ENCODE measurements at regions not wholly inside any gene's neighbourhood (a gene's known extent, or its start where the extent isn't known, plus 50 kb on each side); places are given as distances from the start of the nearest gene placed in this dataset.

- no peak for DNase-seq (ENCODE audit: low read depth, low spot score)
- CTCF ChIA-PET: no interaction called here
- Histone ChIP-seq H2AFZ (ENCODE audit: low read depth, low read length) (no peak overlapping the region), H3K79me2 (ENCODE audit: control insufficient read depth, insufficient read depth, low read length) (no peaks in the 10 kb centered on the region), H3K4me2 (ENCODE audit: insufficient read depth, low read length) (no peak overlapping the region), H3K9me1 (replicated peaks; ENCODE audit: control insufficient read depth, extremely low read depth, insufficient read depth, low read length) (no peaks in the 10 kb centered on the region), H3K9ac (replicated peaks; ENCODE audit: extremely low read depth, insufficient read depth, low read length) (no peak overlapping the region), H3K4me1 (ENCODE audit: control insufficient read depth, extremely low read depth, insufficient read depth, low read length) (no peaks in the 10 kb centered on the region), H3K36me3 (ENCODE audit: control insufficient read depth in 2 of 2, extremely low read depth in 1 of 2, insufficient read depth in 2 of 2, low read length in 2 of 2) (no peaks in the 10 kb centered on the region), H3K9me3 (replicated peaks; ENCODE audit: control insufficient read depth, insufficient read depth, low read length) (no peaks in the 10 kb centered on the region), H3K27ac (ENCODE audit: insufficient read depth, low read depth, low read length) (no peak overlapping the region), H3K27me3 (ENCODE audit: control insufficient read depth in 2 of 2, insufficient read depth in 2 of 2, low read length in 2 of 2) (no peaks in the 10 kb centered on the region), H3K4me3 (replicated peaks in 1 of 3; ENCODE audit: insufficient read depth in 1 of 3, low read depth in 1 of 3, low read length in 3 of 3) (no peak overlapping the region), H4K20me1 (replicated peaks; ENCODE audit: control insufficient read depth, extremely low read depth, insufficient read depth, low read length) (no peaks in the 10 kb centered on the region)
- POLR2A ChIA-PET: no interaction called here
- no peak for FAIRE-seq
- no TSS peak for BruUV-seq (replicated peaks)
- intact Hi-C loops (cut with micrococcal nuclease) (no loop called here), dilution Hi-C loops (cut with MboI; ENCODE audit: extremely low pct_ligation_motif_present, low sequenced_read_pairs) (no loop called here)
- TF ChIP-seq MYC (IDR thresholded peaks at IDR 0.05; ENCODE audit: low read depth, low read length) (no peak), JUN (IDR thresholded peaks at IDR 0.05; ENCODE audit: borderline replicate concordance, insufficient read depth, insufficient read length, low read depth) (no peak), EZH2 (IDR thresholded peaks at IDR 0.05; ENCODE audit: borderline replicate concordance, low read depth, low read length, severe bottlenecking) (no peak), FOS (IDR thresholded peaks at IDR 0.05; ENCODE audit: borderline replicate concordance, insufficient read depth, low read length) (no peak), POLR2A (IDR thresholded peaks at IDR 0.05; ENCODE audit: low read depth, low read length) (no peak), GATA2 (IDR thresholded peaks at IDR 0.05; ENCODE audit: insufficient read depth, insufficient read length, low read depth, low read length) (no peak)
Measured at GRCh38 chr5:169417676-169418075, 116.7 kb upstream of the SLIT3 start.

- ChIA-PET POLR2A (no interaction called here), CTCF (no interaction called here)
- DNase-seq (ENCODE audit: low read depth, low spot score): no peak
- Histone ChIP-seq H3K4me3 (replicated peaks in 1 of 3; ENCODE audit: insufficient read depth in 1 of 3, low read depth in 1 of 3, low read length in 3 of 3) (no peak overlapping the region), H3K79me2 (ENCODE audit: control insufficient read depth, insufficient read depth, low read length) (no peaks in the 10 kb centered on the region), H3K27me3 (ENCODE audit: control insufficient read depth in 2 of 2, insufficient read depth in 2 of 2, low read length in 2 of 2) (no peaks in the 10 kb centered on the region), H3K27ac (ENCODE audit: insufficient read depth, low read depth, low read length) (no peak overlapping the region), H3K36me3 (ENCODE audit: control insufficient read depth in 2 of 2, extremely low read depth in 1 of 2, insufficient read depth in 2 of 2, low read length in 2 of 2) (no peaks in the 10 kb centered on the region), H2AFZ (ENCODE audit: low read depth, low read length) (no peak overlapping the region), H3K9me1 (replicated peaks; ENCODE audit: control insufficient read depth, extremely low read depth, insufficient read depth, low read length) (no peaks in the 10 kb centered on the region), H3K4me2 (ENCODE audit: insufficient read depth, low read length) (no peak overlapping the region), H3K9me3 (replicated peaks; ENCODE audit: control insufficient read depth, insufficient read depth, low read length) (no peaks in the 10 kb centered on the region), H3K9ac (replicated peaks; ENCODE audit: extremely low read depth, insufficient read depth, low read length) (no peak overlapping the region), H3K4me1 (ENCODE audit: control insufficient read depth, extremely low read depth, insufficient read depth, low read length) (no peaks in the 10 kb centered on the region), H4K20me1 (replicated peaks; ENCODE audit: control insufficient read depth, extremely low read depth, insufficient read depth, low read length) (no peaks in the 10 kb centered on the region)
- intact Hi-C loops (cut with micrococcal nuclease) (no loop called here), dilution Hi-C loops (cut with MboI; ENCODE audit: extremely low pct_ligation_motif_present, low sequenced_read_pairs) (no loop called here)
- no peak for FAIRE-seq
- no TSS peak for BruUV-seq (replicated peaks)
- TF ChIP-seq MYC (IDR thresholded peaks at IDR 0.05; ENCODE audit: low read depth, low read length) (no peak), POLR2A (IDR thresholded peaks at IDR 0.05; ENCODE audit: low read depth, low read length) (no peak), JUN (IDR thresholded peaks at IDR 0.05; ENCODE audit: borderline replicate concordance, insufficient read depth, insufficient read length, low read depth) (no peak), FOS (IDR thresholded peaks at IDR 0.05; ENCODE audit: borderline replicate concordance, insufficient read depth, low read length) (no peak), MAX (IDR thresholded peaks at IDR 0.05; ENCODE audit: insufficient read depth, insufficient read length) (no peak), EZH2 (IDR thresholded peaks at IDR 0.05; ENCODE audit: borderline replicate concordance, low read depth, low read length, severe bottlenecking) (no peak), CTCF (IDR thresholded peaks at IDR 0.05; ENCODE audit: extremely low read depth in 1 of 2, insufficient read depth in 1 of 2, low read depth in 1 of 2, low read length in 2 of 2) (no peak)
Measured at GRCh38 chr5:169416583-169417196, 115.8 kb upstream of the SLIT3 start.

Measured in endothelial cell of umbilical vein (primary cell).